Germinal center (tissue), 1 donor: ENCODE measurements at regions not wholly inside any gene's neighbourhood (a gene's known extent, or its start where the extent isn't known, plus 50 kb on each side); places are given as distances from the start of the nearest gene placed in this dataset.

Experiments
- DNase-seq: peaks from one replicate; pipeline ENCODE4 v3.0.0; 2012; ENCODE audit warnings: mixed read lengths, low spot score

- no peak for DNase-seq
Measured at GRCh38 chr3:18670759-18671158, 245.6 kb upstream of the SATB1 start.

- DNase-seq, result no peak
Measured at GRCh38 chr3:18669374-18669773, 244.2 kb upstream of the SATB1 start.

- DNase-seq, result no peak
Measured at GRCh38 chr3:18667552-18667951, 242.4 kb upstream of the SATB1 start.

- DNase-seq, result no peak
Measured at GRCh38 chr3:18666655-18667054, 241.5 kb upstream of the SATB1 start.

GRCh38 chr3:18660059-18660458 is 234.9 kb upstream of the SATB1 start:
- no peak for DNase-seq

GRCh38 chr3:18657858-18658820 is 233.0 kb upstream of the SATB1 start:
- no peak for DNase-seq

GRCh38 chr3:18656866-18657265 is 231.7 kb upstream of the SATB1 start:
- no peak for DNase-seq

GRCh38 chr3:18656410-18656809 is 231.3 kb upstream of the SATB1 start:
- DNase-seq, result no peak

- no peak for DNase-seq
Measured at GRCh38 chr3:18655827-18656226, 230.7 kb upstream of the SATB1 start.

GRCh38 chr3:18652781-18653180 is 227.6 kb upstream of the SATB1 start:
- DNase-seq, result no peak

GRCh38 chr3:18650731-18651130 is 225.6 kb upstream of the SATB1 start:
- no peak for DNase-seq

- DNase-seq, result no peak
Measured at GRCh38 chr3:18649666-18650363, 224.7 kb upstream of the SATB1 start.

GRCh38 chr3:18648868-18649462 is 223.8 kb upstream of the SATB1 start:
- DNase-seq, result no peak

GRCh38 chr3:18648159-18648558 is 223.0 kb upstream of the SATB1 start:
- DNase-seq, result no peak

- no peak for DNase-seq
Measured at GRCh38 chr3:18645619-18646018, 220.5 kb upstream of the SATB1 start.

GRCh38 chr3:18643281-18643680 is 218.1 kb upstream of the SATB1 start:
- no peak for DNase-seq

- DNase-seq, result no peak
Measured at GRCh38 chr3:18641916-18642315, 216.8 kb upstream of the SATB1 start.

GRCh38 chr3:18635215-18635614 is 210.1 kb upstream of the SATB1 start:
- DNase-seq, result no peak

- DNase-seq, result no peak
Measured at GRCh38 chr3:18634461-18634860, 209.3 kb upstream of the SATB1 start.

- DNase-seq, result no peak
Measured at GRCh38 chr3:18633002-18633401, 207.9 kb upstream of the SATB1 start.

GRCh38 chr3:18630295-18630694 is 205.2 kb upstream of the SATB1 start:
- DNase-seq, result no peak

- no peak for DNase-seq
Measured at GRCh38 chr3:18625085-18625484, 199.9 kb upstream of the SATB1 start.

- DNase-seq, result no peak
Measured at GRCh38 chr3:18623220-18623619, 198.1 kb upstream of the SATB1 start.
